CD14-positive monocyte (primary cell): ENCODE measurements at regions not wholly inside any gene's neighbourhood (a gene's known extent, or its start where the extent isn't known, plus 50 kb on each side); places are given as distances from the start of the nearest gene placed in this dataset.
"Not testable (repeated sequence)": the region's sequence is repeated elsewhere in the genome, so short reads cannot be mapped to it uniquely, and the experiment has no call there.

ENCODE experiments used
- DNase-seq, 3 donors: peaks; one replicate each; pipeline ENCODE4 v3.0.0-alpha.2; 2011 to 2022
- H2AFZ ChIP-seq: 2 replicates; pipeline ENCODE4 v1.6.0; 2012; ENCODE audit warnings: mild to moderate bottlenecking, low read depth, low read length, inconsistent platforms; ENCODE audit not compliant: insufficient read depth, poor library complexity, severe bottlenecking
- H3K27ac ChIP-seq, 2 donors: 1 replicate in 1 of 2; 2 replicates in 1 of 2; pipeline ENCODE4 v1.5.1; 2012 to 2013; ENCODE audit warnings: low read length in 2 of 2, control low read depth in 1 of 2, inconsistent platforms in 1 of 2, low read depth in 1 of 2, mild to moderate bottlenecking in 1 of 2
- H3K27me3 ChIP-seq, 2 donors: one replicate each; pipeline versions ENCODE4 v1.6.0 to v1.6.1; 2011 to 2013; ENCODE audit warnings: low read length in 2 of 2; ENCODE audit not compliant: control insufficient read depth in 2 of 2, insufficient read depth in 2 of 2
- H3K36me3 ChIP-seq, 2 donors: replicated peaks in 1 of 2; 1 replicate in 1 of 2; 2 replicates in 1 of 2; pipeline versions ENCODE4 v1.5.1 to v1.6.1; 2012 to 2013; ENCODE audit warnings: low read length in 2 of 2, control low read depth in 1 of 2, inconsistent platforms in 1 of 2, mild to moderate bottlenecking in 1 of 2; ENCODE audit not compliant: insufficient read depth in 2 of 2, control insufficient read depth in 1 of 2
- H3K4me1 ChIP-seq, 2 donors: 1 replicate in 1 of 2; 2 replicates in 1 of 2; pipeline versions ENCODE4 v1.5.1 to v1.6.1; 2012 to 2013; ENCODE audit warnings: low read length in 2 of 2, control low read depth in 1 of 2, inconsistent platforms in 1 of 2, mild to moderate bottlenecking in 1 of 2, moderate library complexity in 1 of 2; ENCODE audit not compliant: insufficient read depth in 2 of 2, control insufficient read depth in 1 of 2
- H3K4me2 ChIP-seq: replicated peaks from 2 replicates; pipeline ENCODE3; 2012; ENCODE audit warnings: low read length, moderate library complexity, mild to moderate bottlenecking; ENCODE audit not compliant: poor library complexity, severe bottlenecking; ENCODE audit errors: extremely low read depth
- H3K4me3 ChIP-seq, 3 experiments: fragments of 200-600 bp in 1 of 3; sonication (generic) in 1 of 3; replicated peaks in 1 of 3; 1 replicate in 2 of 3; 2 replicates in 1 of 3; pipeline ENCODE4 v1.5.1; 2011 to 2013; ENCODE audit warnings: low read length in 3 of 3, mild to moderate bottlenecking in 3 of 3, control low read depth in 2 of 3, low read depth in 2 of 3, inconsistent platforms in 1 of 3, moderate library complexity in 1 of 3
- H3K79me2 ChIP-seq: 2 replicates; pipeline ENCODE4 v1.6.0; 2012; ENCODE audit warnings: mild to moderate bottlenecking, control low read depth, inconsistent platforms, low read length, moderate library complexity; ENCODE audit not compliant: insufficient read depth
- H3K9ac ChIP-seq: 2 replicates; pipeline ENCODE4 v1.6.0; 2017; ENCODE audit warnings: low read length, mild to moderate bottlenecking; ENCODE audit not compliant: insufficient read depth, poor library complexity, severe bottlenecking
- H3K9me3 ChIP-seq, 2 donors: replicated peaks in 1 of 2; 1 replicate in 1 of 2; 2 replicates in 1 of 2; pipeline versions ENCODE4 v1.5.1 to v1.6.1; 2012 to 2013; ENCODE audit warnings: low read length in 2 of 2, control low read depth in 1 of 2; ENCODE audit not compliant: control insufficient read depth in 1 of 2, insufficient read depth in 1 of 2
- H4K20me1 ChIP-seq: 2 replicates; pipeline ENCODE4 v1.6.0; 2012; ENCODE audit warnings: mild to moderate bottlenecking, low read length, control low read depth, moderate library complexity; ENCODE audit not compliant: insufficient read depth
- H3K27ac Mint-ChIP-seq, 7 donors: one replicate each; pipeline ENCODE4 v1.8.0; 2020; ENCODE audit warnings: mild to moderate bottlenecking in 7 of 7, mixed read lengths in 7 of 7, moderate library complexity in 6 of 7, inconsistent platforms in 2 of 7
- H3K27me3 Mint-ChIP-seq, 3 donors: one replicate each; pipeline ENCODE4 v1.8.0; 2021 to 2022; ENCODE audit warnings: low read depth in 3 of 3, mild to moderate bottlenecking in 3 of 3, mixed read lengths in 3 of 3, moderate library complexity in 3 of 3, inconsistent platforms in 1 of 3
- H3K36me3 Mint-ChIP-seq, 2 donors: one replicate each; pipeline ENCODE4 v1.8.0; 2020; ENCODE audit warnings: mixed read lengths in 2 of 2, inconsistent platforms in 1 of 2, mild to moderate bottlenecking in 1 of 2
- H3K4me1 Mint-ChIP-seq: one replicate; pipeline ENCODE4 v1.8.0; 2020; ENCODE audit warnings: mild to moderate bottlenecking, mixed read lengths
- H3K4me3 Mint-ChIP-seq, 2 donors: one replicate each; pipeline ENCODE4 v1.8.0; 2020; ENCODE audit warnings: mild to moderate bottlenecking in 2 of 2, mixed read lengths in 2 of 2, moderate library complexity in 1 of 2
- H3K9me3 Mint-ChIP-seq, 7 donors: one replicate each; pipeline ENCODE4 v1.8.0; 2020 to 2022; ENCODE audit warnings: mixed read lengths in 7 of 7, mild to moderate bottlenecking in 6 of 7, moderate library complexity in 6 of 7, inconsistent platforms in 2 of 7
- CTCF ChIP-seq: fragments of 200-600 bp; IDR thresholded peaks from one replicate; pipeline ENCODE4 v1.8.0; 2022; ENCODE audit warnings: antibody characterized with exemption, mild to moderate bottlenecking
- WGBS: methylation state at CpG from one replicate; pipeline ENCODE4 v1.1.5; 2013; ENCODE audit warnings: missing lambda C conversion rate; ENCODE audit not compliant: insufficient coverage; 5-methylcytosine and 5-hydroxymethylcytosine counted together
- intact Hi-C, 2 donors: fragments of 100-400 bp; cut with micrococcal nuclease; formaldehyde crosslinking; loops; one replicate each; pipeline versions ENCODE4 v1.15.0 to v1.15.1; 2023

GRCh38 chr17:20787281-20787680 lies 207.8 kb downstream of the CDRT15L2 start:
- Mint-ChIP-seq H3K4me1 (peaks cover 2% of the 10 kb centered on the region), H3K36me3 (no peaks in the 10 kb centered on the region), H3K4me3 (no peak overlapping the region), H3K27me3 (peaks cover 25 to 39% (median 30%) of the 10 kb centered on the region in 3 donors), H3K9me3 (peaks cover 0 to 14% (median 9%) of the 10 kb centered on the region in 7 donors), H3K27ac (peak overlapping the region in 3 of 7 donors; percentile 30 to 51 (median 37))
- H3K9me3 ChIP-seq = peaks cover 0 to 7% of the 10 kb centered on the region in 2 donors
- H2AFZ ChIP-seq = no peak overlapping the region
- TF ChIP-seq CTCF = no peak
- no peaks in the 10 kb centered on the region for H4K20me1 ChIP-seq
- H3K4me2 ChIP-seq = no peak overlapping the region
- no peak for DNase-seq
- intact Hi-C loops = no loop called here
- no peak overlapping the region for H3K4me3 ChIP-seq
- no peaks in the 10 kb centered on the region for H3K4me1 ChIP-seq
- 100% methylated on average over 5 of the region's 6 CpGs for WGBS
- no peaks in the 10 kb centered on the region for H3K79me2 ChIP-seq
- H3K27ac ChIP-seq = no peak overlapping the region
- H3K9ac ChIP-seq = no peak overlapping the region
- peaks cover 5 to 23% of the 10 kb centered on the region in 2 donors for H3K27me3 ChIP-seq
- no peaks in the 10 kb centered on the region for H3K36me3 ChIP-seq

- Histone ChIP-seq H2AFZ (no peak overlapping the region), H3K9ac (no peak overlapping the region), H3K27ac (no peak overlapping the region), H3K4me3 (no peak overlapping the region), H3K4me1 (no peaks in the 10 kb centered on the region), H3K9me3 (no peaks in the 10 kb centered on the region), H3K79me2 (no peaks in the 10 kb centered on the region), H3K4me2 (no peak overlapping the region), H3K36me3 (no peaks in the 10 kb centered on the region), H4K20me1 (no peaks in the 10 kb centered on the region), H3K27me3 (no peaks in the 10 kb centered on the region)
- peaks cover 2 to 5% (median 4%) of the 10 kb centered on the region in 3 donors for H3K27me3 Mint-ChIP-seq
- no peaks in the 10 kb centered on the region for H3K36me3 Mint-ChIP-seq
- DNase-seq = no peak
- no peak for TF ChIP-seq CTCF
- WGBS = 100% methylated on average over 5 of the region's 5 CpGs
- peaks cover 0 to 2% (median 0%) of the 10 kb centered on the region in 7 donors for H3K9me3 Mint-ChIP-seq
- no peaks in the 10 kb centered on the region for H3K4me1 Mint-ChIP-seq
- intact Hi-C loops = no loop called here
- no peak overlapping the region for H3K4me3 Mint-ChIP-seq
- no peak overlapping the region for H3K27ac Mint-ChIP-seq
Measured at GRCh38 chr17:20791626-20792025, 212.1 kb downstream of the CDRT15L2 start.

GRCh38 chr17:20794532-20794931 lies 215.0 kb downstream of the CDRT15L2 start:
- H3K4me1 Mint-ChIP-seq, H3K4me1 ChIP-seq, H3K4me2 ChIP-seq, H3K27me3 ChIP-seq, H3K9ac ChIP-seq, H3K4me3 Mint-ChIP-seq, H3K9me3 ChIP-seq, H3K36me3 ChIP-seq, H3K79me2 ChIP-seq, H3K36me3 Mint-ChIP-seq, H3K27ac ChIP-seq, H4K20me1 ChIP-seq, H3K4me3 ChIP-seq, intact Hi-C loops, H3K9me3 Mint-ChIP-seq, H2AFZ ChIP-seq, H3K27me3 Mint-ChIP-seq, DNase-seq: not testable (repeated sequence)
- peak overlapping the region in 1 of 7 donors; percentile 37 for H3K27ac Mint-ChIP-seq
- WGBS = no CpG with 5 or more reads among the region's 6 CpGs
